Keratinocyte (primary cell): ENCODE measurements at regions not wholly inside any gene's neighbourhood (a gene's known extent, or its start where the extent isn't known, plus 50 kb on each side); places are given as distances from the start of the nearest gene placed in this dataset.

Experiments used
- DNase-seq: peaks from one replicate; pipeline ENCODE4 v3.0.0-alpha.2; 2011; ENCODE audit warnings: low read depth, missing footprints, low spot score
- FAIRE-seq: peaks from 2 replicates; lab custom pipeline; 2011; peaks lifted over from hg19 to GRCh38; lab: Jason Lieb, UNC
- H2AFZ ChIP-seq: 2 replicates; pipeline ENCODE4 v1.6.0; 2012; ENCODE audit warnings: low read length, control low read depth, inconsistent platforms; ENCODE audit not compliant: control insufficient read depth
- H3K27ac ChIP-seq: 2 replicates; pipeline ENCODE4 v1.5.1; 2011; ENCODE audit warnings: low read length; ENCODE audit not compliant: control insufficient read depth, insufficient read depth
- H3K27me3 ChIP-seq: 3 replicates; pipeline ENCODE4 v1.6.0; 2011; ENCODE audit warnings: low read length; ENCODE audit not compliant: control insufficient read depth, insufficient read depth; ENCODE audit errors: extremely low read depth
- H3K36me3 ChIP-seq, 2 experiments: 2 replicates in 1 of 2; 3 replicates in 1 of 2; pipeline ENCODE4 v1.5.1; 2011; ENCODE audit warnings: low read length in 2 of 2, mild to moderate bottlenecking in 1 of 2; ENCODE audit not compliant: control insufficient read depth in 2 of 2, insufficient read depth in 2 of 2; ENCODE audit errors: extremely low read depth in 1 of 2
- H3K4me1 ChIP-seq: 3 replicates; pipeline ENCODE4 v1.5.1; 2011; ENCODE audit warnings: low read length; ENCODE audit not compliant: control insufficient read depth, insufficient read depth; ENCODE audit errors: extremely low read depth
- H3K4me2 ChIP-seq: 3 replicates; pipeline ENCODE4 v1.6.0; 2011; ENCODE audit warnings: low read depth, low read length; ENCODE audit not compliant: control insufficient read depth, insufficient read depth; ENCODE audit errors: extremely low read depth
- H3K4me3 ChIP-seq, 3 experiments: fragments of 200-600 bp in 1 of 3; sonication (generic) in 1 of 3; 2 replicates in 2 of 3; 3 replicates in 1 of 3; pipeline ENCODE4 v1.5.1; 2011 to 2016; ENCODE audit warnings: low read length in 3 of 3, mild to moderate bottlenecking in 3 of 3, control low read depth in 2 of 3, inconsistent platforms in 1 of 3, low read depth in 1 of 3, mixed read lengths in 1 of 3, mixed run types in 1 of 3, moderate library complexity in 1 of 3; ENCODE audit not compliant: control insufficient read depth in 2 of 3, insufficient read depth in 2 of 3; ENCODE audit errors: extremely low read depth in 1 of 3
- H3K79me2 ChIP-seq: 2 replicates; pipeline ENCODE4 v1.6.0; 2012; ENCODE audit warnings: low read length; ENCODE audit not compliant: control insufficient read depth, insufficient read depth
- H3K9ac ChIP-seq: 3 replicates; pipeline ENCODE4 v1.6.0; 2011; ENCODE audit warnings: low read length; ENCODE audit not compliant: control insufficient read depth, insufficient read depth; ENCODE audit errors: extremely low read depth
- H3K9me1 ChIP-seq: 3 replicates; pipeline ENCODE4 v1.6.0; 2011; ENCODE audit warnings: low read length; ENCODE audit not compliant: control insufficient read depth, insufficient read depth; ENCODE audit errors: extremely low read depth
- H3K9me3 ChIP-seq: 2 replicates; pipeline ENCODE4 v1.5.1; 2012; ENCODE audit warnings: low read depth, low read length; ENCODE audit not compliant: control insufficient read depth
- H4K20me1 ChIP-seq: 3 replicates; pipeline ENCODE4 v1.6.0; 2011; ENCODE audit warnings: low read length; ENCODE audit not compliant: control insufficient read depth, insufficient read depth; ENCODE audit errors: extremely low read depth
- CTCF ChIP-seq, 3 experiments: IDR thresholded peaks in 1 of 3; conservative IDR thresholded peaks in 1 of 3; optimal IDR thresholded peaks in 1 of 3; 2 replicates in 2 of 3; 3 replicates in 1 of 3; pipeline versions ENCODE3 to v1.5.1; 2011; ENCODE audit warnings: low read length in 3 of 3, mild to moderate bottlenecking in 3 of 3, moderate library complexity in 2 of 3, control low read depth in 1 of 3, inconsistent platforms in 1 of 3; ENCODE audit not compliant: insufficient read depth in 2 of 3; ENCODE audit errors: extremely low read depth in 1 of 3
- EZH2 ChIP-seq: IDR thresholded peaks from one replicate; pipeline ENCODE4 v1.6.1; 2012; ENCODE audit warnings: inconsistent platforms, mild to moderate bottlenecking, low read length, moderate library complexity
- dilution Hi-C: fragments of 300-500 bp; cut with MboI; formaldehyde crosslinking; loops from one replicate; pipeline ENCODE4 v1.7.0; 2020; ENCODE audit warnings: low sequenced_read_pairs; ENCODE audit not compliant: extremely low pct_ligation_motif_present

GRCh38 chr3:182078316-182078715 is 366.6 kb downstream of the SOX2 start:
- FAIRE-seq: no peak

GRCh38 chr3:182078929-182079328 is 367.2 kb downstream of the SOX2 start:
- no peaks in the 10 kb centered on the region for H3K36me3 ChIP-seq
- dilution Hi-C loops: no loop called here
- no peaks in the 10 kb centered on the region for H4K20me1 ChIP-seq
- H3K4me1 ChIP-seq: no peaks in the 10 kb centered on the region
- no peak overlapping the region for H3K4me2 ChIP-seq
- no peaks in the 10 kb centered on the region for H3K9me3 ChIP-seq
- H3K79me2 ChIP-seq: no peaks in the 10 kb centered on the region
- no peak overlapping the region for H3K9ac ChIP-seq
- DNase-seq (no peak), FAIRE-seq (no peak)
- no peaks in the 10 kb centered on the region for H3K27me3 ChIP-seq
- H3K27ac ChIP-seq: no peak overlapping the region
- no peaks in the 10 kb centered on the region for H3K9me1 ChIP-seq
- H3K4me3 ChIP-seq: no peak overlapping the region
- no peak for TF ChIP-seq EZH2
- no peak for TF ChIP-seq CTCF (optimal IDR thresholded peaks at IDR 0.05 in 1 of 3, IDR thresholded peaks at IDR 0.05 in 1 of 3, conservative IDR thresholded peaks at IDR 0.05 in 1 of 3; ENCODE audit: extremely low read depth in 1 of 3, insufficient read depth in 2 of 3, low read length in 3 of 3)
- H2AFZ ChIP-seq: no peak overlapping the region

More at GRCh38 chr3:182078316-182078715, 366.6 kb downstream of the SOX2 start:
- H3K36me3 ChIP-seq: no peaks in the 10 kb centered on the region
- TF ChIP-seq CTCF (optimal IDR thresholded peaks at IDR 0.05 in 1 of 3, IDR thresholded peaks at IDR 0.05 in 1 of 3, conservative IDR thresholded peaks at IDR 0.05 in 1 of 3; ENCODE audit: extremely low read depth in 1 of 3, insufficient read depth in 2 of 3, low read length in 3 of 3) (no peak), EZH2 (no peak)
- H3K4me1 ChIP-seq: no peaks in the 10 kb centered on the region
- no peak overlapping the region for H3K4me2 ChIP-seq
- H4K20me1 ChIP-seq: no peaks in the 10 kb centered on the region
- no peak for DNase-seq
- dilution Hi-C loops: no loop called here
- no peaks in the 10 kb centered on the region for H3K79me2 ChIP-seq
- no peaks in the 10 kb centered on the region for H3K27me3 ChIP-seq
- H3K9me3 ChIP-seq: no peaks in the 10 kb centered on the region
- no peak overlapping the region for H3K9ac ChIP-seq
- no peak overlapping the region for H3K27ac ChIP-seq
- H2AFZ ChIP-seq: no peak overlapping the region
- H3K4me3 ChIP-seq: no peak overlapping the region
- H3K9me1 ChIP-seq: no peaks in the 10 kb centered on the region
